Caco-2 (cell line): ENCODE measurements at regions not wholly inside any gene's neighbourhood (a gene's known extent, or its start where the extent isn't known, plus 50 kb on each side); places are given as distances from the start of the nearest gene placed in this dataset.

ENCODE experiments used
- BruUV-seq: library from RNA; stranded (reverse); fragments of 400-500 nt; replicated peaks from 2 replicates; lab custom pipeline; 2021; lab: Mats Ljungman, UMichigan
- CTCF ChIA-PET: fragments of 300-600 bp; sonication (Branson Sonifier 250); formaldehyde crosslinking; loops from one replicate; lab custom pipeline; 2022; ENCODE audit warnings: antibody characterized with exemption; lab: Charles Lee
- POLR2A ChIA-PET: fragments of 300-600 bp; sonication (Branson Sonifier 250); formaldehyde crosslinking; loops from one replicate; lab custom pipeline; 2022; ENCODE audit warnings: antibody characterized with exemption; lab: Charles Lee
- DNase-seq, 2 experiments: peaks; one replicate each; pipeline versions ENCODE4 v3.0.0 to v3.0.0-alpha.2; 2020 to 2022
- H3K27me3 ChIP-seq: replicated peaks from 2 replicates; pipeline ENCODE4 v1.6.0; 2011; ENCODE audit warnings: low read length; ENCODE audit not compliant: control insufficient read depth, insufficient read depth
- H3K36me3 ChIP-seq: 2 replicates; pipeline ENCODE4 v1.5.1; 2011; ENCODE audit warnings: low read length; ENCODE audit not compliant: control insufficient read depth, insufficient read depth
- H3K4me1 ChIP-seq: fragments of 250-450 bp; sonication (Bioruptor Pico); 2 replicates; pipeline ENCODE4 v1.5.1; 2020; ENCODE audit warnings: mild to moderate bottlenecking
- H3K4me3 ChIP-seq: 2 replicates; pipeline ENCODE4 v1.5.1; 2011; ENCODE audit warnings: low read depth, mild to moderate bottlenecking, control low read depth, low read length
- H3K9me3 ChIP-seq: fragments of 250-450 bp; sonication (Bioruptor Pico); 2 replicates; pipeline ENCODE4 v1.5.1; 2020; ENCODE audit warnings: mild to moderate bottlenecking, moderate library complexity
- H3K27ac Mint-ChIP-seq: one replicate; pipeline ENCODE4 v1.8.0; 2022; ENCODE audit warnings: mixed read lengths; ENCODE audit not compliant: unreplicated experiment
- H3K27me3 Mint-ChIP-seq: one replicate; pipeline ENCODE4 v1.8.0; 2022; ENCODE audit warnings: mixed read lengths; ENCODE audit not compliant: insufficient read depth, unreplicated experiment
- H3K36me3 Mint-ChIP-seq: one replicate; pipeline ENCODE4 v1.8.0; 2022; ENCODE audit warnings: mild to moderate bottlenecking, mixed read lengths; ENCODE audit not compliant: insufficient read depth, unreplicated experiment
- H3K4me1 Mint-ChIP-seq: one replicate; pipeline ENCODE4 v1.8.0; 2022; ENCODE audit warnings: low read depth, mixed read lengths; ENCODE audit not compliant: unreplicated experiment
- H3K4me3 Mint-ChIP-seq: one replicate; pipeline ENCODE4 v1.8.0; 2022; ENCODE audit warnings: mild to moderate bottlenecking, moderate library complexity, mixed read lengths; ENCODE audit not compliant: unreplicated experiment
- H3K9me3 Mint-ChIP-seq: one replicate; pipeline ENCODE4 v1.8.0; 2022; ENCODE audit warnings: mixed read lengths; ENCODE audit not compliant: unreplicated experiment
- CTCF ChIP-seq, 2 experiments: fragments of 200-600 bp in 1 of 2; IDR thresholded peaks; 1 replicate in 1 of 2; 2 replicates in 1 of 2; pipeline versions ENCODE4 v1.5.1 to v1.8.0; 2011 to 2022; ENCODE audit warnings: antibody characterized with exemption in 1 of 2, control low read depth in 1 of 2, inconsistent platforms in 1 of 2, low read depth in 1 of 2, low read length in 1 of 2, mild to moderate bottlenecking in 1 of 2, moderate library complexity in 1 of 2; ENCODE audit not compliant: insufficient read depth in 1 of 2, severe bottlenecking in 1 of 2, unreplicated experiment in 1 of 2
- intact Hi-C: fragments of 100-400 bp; cut with micrococcal nuclease; formaldehyde crosslinking; loops from one replicate; pipeline ENCODE4 v1.10.0; 2022; ENCODE audit not compliant: unreplicated experiment

- Mint-ChIP-seq H3K27me3 (peaks cover 13% of the 10 kb centered on the region), H3K36me3 (no peaks in the 10 kb centered on the region), H3K4me3 (no peak overlapping the region), H3K4me1 (no peaks in the 10 kb centered on the region), H3K27ac (no peak overlapping the region), H3K9me3 (no peaks in the 10 kb centered on the region)
- H3K36me3 ChIP-seq = no peaks in the 10 kb centered on the region
- no peak overlapping the region for H3K4me3 ChIP-seq
- no peaks in the 10 kb centered on the region for H3K9me3 ChIP-seq
- no TSS peak for BruUV-seq
- POLR2A ChIA-PET = no interaction called here
- intact Hi-C loops = no loop called here
- no peak for DNase-seq
- no peaks in the 10 kb centered on the region for H3K27me3 ChIP-seq
- TF ChIP-seq CTCF (IDR thresholded peaks at IDR 0.05; ENCODE audit: insufficient read depth in 1 of 2, low read depth in 1 of 2, low read length in 1 of 2, severe bottlenecking in 1 of 2, unreplicated experiment in 1 of 2) = no peak
- CTCF ChIA-PET = no interaction called here
- H3K4me1 ChIP-seq = no peaks in the 10 kb centered on the region
Measured at GRCh38 chr4:146076081-146076480, 99.4 kb upstream of the LSM6 start.

DNA sequence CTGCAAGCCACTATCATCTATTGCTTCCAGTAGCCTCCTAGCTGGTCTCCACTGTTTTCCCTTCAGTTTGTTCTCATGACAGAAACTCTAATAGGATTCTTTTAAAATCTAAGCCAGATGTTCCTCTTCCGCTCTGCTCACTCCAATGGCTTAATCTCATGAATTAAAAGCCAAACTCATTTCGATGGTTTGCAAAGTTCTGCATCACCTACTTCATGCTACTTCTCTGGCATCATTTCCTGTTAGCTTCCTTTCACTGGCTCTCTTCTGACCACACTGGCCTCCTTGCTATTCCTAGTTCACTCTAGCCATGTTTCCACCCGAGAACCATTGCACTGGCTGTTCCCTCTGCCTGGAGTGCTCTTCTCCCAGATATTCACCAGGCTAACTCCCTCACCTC, 102.0 kb upstream of the LSM6 start:
- Mint-ChIP-seq H3K4me1 (no peaks in the 10 kb centered on the region), H3K27ac (no peak overlapping the region), H3K9me3 (no peaks in the 10 kb centered on the region), H3K4me3 (no peak overlapping the region), H3K27me3 (peaks cover 15% of the 10 kb centered on the region), H3K36me3 (no peaks in the 10 kb centered on the region)
- POLR2A ChIA-PET = no interaction called here
- no peaks in the 10 kb centered on the region for H3K4me1 ChIP-seq
- BruUV-seq = no TSS peak
- no peaks in the 10 kb centered on the region for H3K27me3 ChIP-seq
- H3K36me3 ChIP-seq = no peaks in the 10 kb centered on the region
- TF ChIP-seq CTCF (IDR thresholded peaks at IDR 0.05; ENCODE audit: insufficient read depth in 1 of 2, low read depth in 1 of 2, low read length in 1 of 2, severe bottlenecking in 1 of 2, unreplicated experiment in 1 of 2) = no peak
- intact Hi-C loops = no loop called here
- DNase-seq = no peak
- no peaks in the 10 kb centered on the region for H3K9me3 ChIP-seq
- CTCF ChIA-PET = no interaction called here
- no peak overlapping the region for H3K4me3 ChIP-seq

DNA sequence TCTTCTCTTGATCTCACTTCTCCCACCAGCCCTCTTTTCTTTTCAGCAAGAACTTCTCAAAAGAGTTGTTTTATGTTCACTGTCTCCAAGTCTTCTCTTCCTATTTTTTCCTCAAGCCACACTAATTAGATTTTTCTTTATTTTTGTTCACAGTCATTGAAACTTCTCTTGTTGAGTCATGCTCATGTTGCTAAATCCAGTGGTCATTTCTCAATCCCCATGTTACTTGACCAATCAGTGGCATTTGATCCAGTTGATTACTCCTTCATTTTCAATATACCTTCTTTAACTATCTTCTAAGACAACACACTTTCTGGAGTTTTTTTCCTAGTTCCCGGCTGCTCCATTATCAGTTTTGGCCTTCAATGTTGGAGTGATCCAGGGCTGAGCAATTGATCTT, 103.1 kb upstream of the LSM6 start:
- H3K9me3 ChIP-seq = no peaks in the 10 kb centered on the region
- DNase-seq = no peak
- H3K4me3 ChIP-seq = no peak overlapping the region
- Mint-ChIP-seq H3K27me3 (peaks cover 20% of the 10 kb centered on the region), H3K27ac (no peak overlapping the region), H3K9me3 (no peaks in the 10 kb centered on the region), H3K4me3 (no peak overlapping the region), H3K4me1 (no peaks in the 10 kb centered on the region), H3K36me3 (no peaks in the 10 kb centered on the region)
- BruUV-seq = no TSS peak
- intact Hi-C loops = no loop called here
- TF ChIP-seq CTCF (IDR thresholded peaks at IDR 0.05; ENCODE audit: insufficient read depth in 1 of 2, low read depth in 1 of 2, low read length in 1 of 2, severe bottlenecking in 1 of 2, unreplicated experiment in 1 of 2) = no peak
- CTCF ChIA-PET = no interaction called here
- H3K36me3 ChIP-seq = no peaks in the 10 kb centered on the region
- H3K4me1 ChIP-seq = no peaks in the 10 kb centered on the region
- POLR2A ChIA-PET = no interaction called here
- no peaks in the 10 kb centered on the region for H3K27me3 ChIP-seq
